NCI-H128 (cell line): ENCODE measurements at regions not wholly inside any gene's neighbourhood (a gene's known extent, or its start where the extent isn't known, plus 50 kb on each side); places are given as distances from the start of the nearest gene placed in this dataset.

Experiments used
- DNase-seq: peaks from one replicate; lab custom pipeline; 2025; ENCODE audit not compliant: unreplicated experiment; lab: John Stamatoyannopoulos, UW

DNA sequence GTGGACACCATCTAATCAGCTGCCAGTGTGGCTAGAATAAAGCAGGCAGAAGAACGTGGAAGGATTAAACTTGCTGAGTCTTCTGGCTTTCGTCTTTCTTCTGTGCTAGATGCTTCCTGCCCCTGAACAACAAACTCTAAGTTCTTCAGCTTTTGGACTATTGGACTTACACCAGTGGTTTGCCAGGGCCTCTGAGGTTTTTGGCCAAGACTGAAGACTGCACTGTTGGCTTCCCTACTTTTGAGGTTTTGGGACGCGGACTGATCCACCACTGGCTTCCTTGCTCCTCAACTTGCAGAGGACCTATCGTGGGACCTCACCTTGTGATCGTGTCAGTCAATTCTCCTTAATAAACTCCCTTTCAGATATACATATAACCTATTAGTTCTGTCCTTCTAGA lies 696.1 kb upstream of the NCAM2 start:
- no peak for DNase-seq

DNA sequence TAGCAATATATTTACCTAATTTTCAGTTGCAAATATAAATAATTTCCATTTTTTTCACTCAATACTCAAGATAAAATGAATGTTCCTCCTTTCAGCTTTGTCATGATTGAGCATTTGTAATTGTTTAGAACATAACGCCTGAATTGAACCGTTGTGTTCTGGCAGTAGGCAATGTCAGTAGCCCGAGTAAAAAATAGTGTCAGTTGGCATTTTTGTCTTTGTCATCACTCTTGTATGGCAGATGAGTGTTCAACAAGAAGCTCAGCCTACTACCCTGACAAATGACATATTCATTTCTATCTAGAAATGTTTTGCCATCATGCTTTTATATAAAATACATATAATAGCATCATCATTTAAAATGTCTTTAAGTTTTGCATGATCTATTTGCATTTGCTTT lies 691.4 kb upstream of the NCAM2 start:
- DNase-seq: no peak

DNA sequence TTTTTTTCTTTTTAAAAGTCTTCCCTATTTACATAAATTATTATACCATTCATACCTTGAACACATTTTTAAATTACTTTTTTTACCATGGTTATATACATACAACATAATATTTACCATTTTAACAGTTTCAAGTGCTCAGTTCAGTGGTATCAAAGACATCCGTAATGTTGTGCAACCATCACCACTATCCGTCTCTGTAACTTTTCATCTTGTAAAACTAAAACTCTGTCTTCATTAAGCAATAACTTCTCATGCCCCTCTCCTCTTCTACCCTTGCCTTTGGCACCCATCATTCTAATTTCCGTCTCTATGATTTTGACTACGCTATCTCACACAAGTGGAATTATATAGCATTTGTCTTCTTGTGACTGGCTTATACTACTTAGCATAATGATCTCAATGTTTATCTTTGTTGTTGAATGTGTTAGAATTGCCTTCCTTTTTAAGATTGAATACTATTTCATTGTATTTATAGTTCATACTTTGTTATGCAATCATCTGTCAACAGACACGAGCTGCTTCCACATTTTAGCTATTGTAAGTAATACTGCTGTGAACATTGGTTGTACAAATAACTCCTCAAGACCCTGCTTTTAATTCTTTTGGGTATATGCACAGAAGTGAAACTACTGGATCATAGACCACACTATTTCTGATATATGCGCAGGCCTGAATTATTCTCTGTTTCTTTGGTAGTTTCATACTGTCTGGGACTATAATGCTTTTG lies 689.5 kb upstream of the NCAM2 start:
- DNase-seq: no peak

GRCh38 chr21:20311234-20311787 lies 686.9 kb upstream of the NCAM2 start:
- DNase-seq: no peak

GRCh38 chr21:20313013-20313412 lies 685.2 kb upstream of the NCAM2 start:
- no peak for DNase-seq

DNA sequence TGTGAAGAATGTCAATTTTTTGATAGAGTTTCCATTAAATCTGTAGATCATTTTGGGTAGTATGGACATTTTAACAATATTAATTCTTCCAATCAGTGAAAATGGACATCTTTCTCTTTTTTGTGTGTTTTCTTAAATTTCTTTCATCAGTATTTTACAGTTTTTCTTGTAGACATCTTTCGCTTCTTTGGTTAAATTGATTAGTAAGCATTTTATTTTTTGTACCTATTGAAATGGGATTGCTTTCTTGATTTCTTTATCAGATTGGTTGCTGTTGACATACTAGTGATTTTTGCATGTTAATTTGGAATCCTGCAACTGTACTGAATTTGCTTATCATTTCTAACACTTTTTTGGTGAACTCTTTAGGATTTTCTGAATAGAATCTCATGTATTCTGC lies 683.2 kb upstream of the NCAM2 start:
- no peak for DNase-seq

DNA sequence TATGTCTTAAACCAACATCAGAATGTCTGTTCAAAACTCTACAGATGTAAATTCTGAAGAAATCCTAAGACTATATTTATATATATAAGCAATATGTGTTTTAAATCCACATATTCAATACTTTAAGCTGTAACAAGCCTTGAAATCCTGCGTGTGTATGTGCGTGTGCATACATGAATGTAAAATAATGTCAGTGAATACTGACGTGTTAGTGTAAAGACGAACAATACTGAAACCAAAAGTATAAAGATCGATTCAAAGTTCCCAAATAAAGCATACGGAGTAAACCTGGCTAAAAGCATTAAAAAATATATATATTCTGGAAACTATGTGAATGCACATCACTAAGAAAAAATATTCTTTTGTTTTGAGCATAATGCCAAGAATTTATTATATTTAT lies 668.6 kb upstream of the NCAM2 start:
- DNase-seq: no peak

- no peak for DNase-seq
Observed at GRCh38 chr21:20330652-20331051, 667.6 kb upstream of the NCAM2 start.

GRCh38 chr21:20334585-20334984 lies 663.6 kb upstream of the NCAM2 start:
- no peak for DNase-seq

- no peak for DNase-seq
Observed at GRCh38 chr21:20341431-20341830, 656.8 kb upstream of the NCAM2 start.

GRCh38 chr21:20343186-20343585 lies 655.0 kb upstream of the NCAM2 start:
- DNase-seq: no peak

- DNase-seq: no peak
Observed at GRCh38 chr21:20351138-20351537, 647.1 kb upstream of the NCAM2 start.

DNA sequence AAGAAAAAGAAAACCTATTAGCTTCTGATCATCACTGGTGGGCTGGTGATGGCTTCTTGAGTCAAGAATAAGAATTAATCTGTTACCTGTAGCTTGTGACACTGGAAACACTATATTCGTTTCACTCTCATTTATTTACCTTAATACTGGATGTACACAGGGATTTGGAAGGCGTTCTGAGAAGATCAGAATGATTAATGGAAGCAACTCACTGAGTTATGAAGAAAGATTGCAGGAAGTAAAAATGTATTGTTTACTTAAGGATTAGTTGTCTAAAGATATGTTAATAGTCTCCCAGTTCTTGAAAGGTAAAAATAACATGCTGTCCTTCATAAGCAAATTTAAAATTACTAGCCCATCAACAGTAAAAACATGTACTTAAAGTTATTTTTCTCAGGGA lies 644.9 kb upstream of the NCAM2 start:
- DNase-seq: no peak

DNA sequence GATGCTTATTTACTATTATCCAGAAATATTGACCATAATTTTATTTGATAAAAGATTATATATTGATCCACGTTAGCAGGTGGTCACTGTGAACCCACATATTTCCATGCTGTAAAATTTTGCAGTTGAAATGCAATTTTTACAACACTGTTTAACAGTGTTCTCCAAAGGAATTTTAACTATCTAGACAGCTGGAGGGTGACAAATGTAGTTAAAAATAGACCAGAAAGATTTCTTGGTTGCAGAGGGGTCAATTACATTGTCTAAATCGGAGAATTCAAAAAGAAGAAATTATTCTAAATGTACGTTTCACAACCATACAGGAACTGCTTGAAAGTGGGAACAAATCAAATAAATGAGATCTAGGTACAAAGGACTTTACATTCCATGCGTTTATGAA lies 625.2 kb upstream of the NCAM2 start:
- no peak for DNase-seq

DNA sequence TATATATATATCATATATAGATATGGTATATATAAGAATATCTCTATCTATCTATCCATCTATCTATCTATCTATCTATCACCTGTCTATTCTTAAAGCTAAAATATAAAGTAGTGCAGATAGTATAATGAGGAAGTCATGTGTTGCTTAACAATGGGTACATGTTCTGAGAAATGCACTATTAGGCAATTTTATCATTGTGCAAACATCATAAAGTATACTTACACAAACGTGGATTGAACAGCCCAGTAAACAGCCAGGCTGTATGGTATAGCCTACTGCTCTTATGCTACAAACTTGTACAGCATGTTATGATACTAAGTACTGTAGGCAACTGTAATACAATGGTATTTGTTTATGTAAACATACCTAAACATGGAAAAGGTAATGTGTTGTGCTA lies 621.0 kb upstream of the NCAM2 start:
- no peak for DNase-seq

GRCh38 chr21:20388400-20388799 lies 609.8 kb upstream of the NCAM2 start:
- no peak for DNase-seq

GRCh38 chr21:20396798-20397197 lies 601.4 kb upstream of the NCAM2 start:
- no peak for DNase-seq

GRCh38 chr21:20404915-20405314 lies 593.3 kb upstream of the NCAM2 start:
- DNase-seq: no peak

DNA sequence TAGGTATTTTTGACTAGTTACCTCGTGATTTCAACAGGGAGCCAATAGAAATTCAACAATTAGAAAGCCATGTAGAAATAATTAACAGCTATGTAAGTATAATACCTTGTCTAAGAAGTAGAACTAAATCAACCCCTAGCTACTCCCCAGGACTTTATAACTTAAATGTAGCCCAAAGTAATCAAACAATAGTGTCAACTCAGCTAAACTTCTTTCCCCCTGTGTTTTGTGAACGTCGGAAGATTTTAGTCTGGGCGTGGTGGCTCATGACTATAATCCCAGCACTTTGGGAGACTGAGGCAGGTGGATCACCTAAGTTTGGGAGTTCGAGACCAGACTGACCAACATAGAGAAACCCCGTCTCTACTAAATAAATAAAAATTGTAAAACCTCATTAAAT lies 579.9 kb upstream of the NCAM2 start:
- DNase-seq: no peak

DNA sequence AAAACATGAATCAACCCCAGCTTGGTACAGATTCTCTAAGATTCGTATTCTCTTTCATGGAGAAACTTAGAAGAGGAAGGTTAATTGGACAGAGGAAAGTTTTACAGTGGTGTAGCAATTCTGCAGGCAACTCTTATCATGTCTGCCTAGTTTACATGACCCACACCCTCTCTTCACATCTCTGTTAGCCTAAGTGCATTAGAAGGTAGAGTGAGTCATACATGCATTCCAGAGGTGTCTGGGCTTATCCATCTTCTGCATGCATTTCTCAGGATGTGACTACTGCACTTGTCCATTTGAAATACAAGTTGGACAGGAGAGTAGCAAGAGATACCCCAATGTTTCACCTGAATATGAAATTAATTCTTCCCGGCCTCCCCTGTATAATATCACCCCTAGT lies 578.4 kb upstream of the NCAM2 start:
- no peak for DNase-seq

DNA sequence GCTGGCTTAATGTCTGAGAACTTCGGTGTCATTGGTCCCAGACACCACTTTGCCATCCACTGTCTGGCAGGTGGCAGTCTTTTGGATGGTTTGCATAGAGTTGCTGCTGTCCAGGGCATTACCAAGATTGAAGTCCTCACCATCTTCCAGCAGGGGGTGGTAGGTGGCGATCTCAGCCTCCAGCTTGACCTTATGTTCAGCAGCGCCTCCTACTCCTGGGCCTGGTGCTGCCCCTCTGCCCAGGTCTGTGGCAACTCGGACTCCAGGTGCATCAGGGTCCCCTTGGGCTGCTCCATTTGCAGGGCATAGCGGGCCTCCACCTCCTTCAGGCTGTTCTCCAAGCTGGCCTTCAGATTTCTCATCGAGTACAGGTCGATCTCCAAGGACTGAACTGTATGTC lies 573.3 kb upstream of the NCAM2 start:
- DNase-seq: no peak

- DNase-seq: no peak
Observed at GRCh38 chr21:20425856-20426255, 572.4 kb upstream of the NCAM2 start.

DNA sequence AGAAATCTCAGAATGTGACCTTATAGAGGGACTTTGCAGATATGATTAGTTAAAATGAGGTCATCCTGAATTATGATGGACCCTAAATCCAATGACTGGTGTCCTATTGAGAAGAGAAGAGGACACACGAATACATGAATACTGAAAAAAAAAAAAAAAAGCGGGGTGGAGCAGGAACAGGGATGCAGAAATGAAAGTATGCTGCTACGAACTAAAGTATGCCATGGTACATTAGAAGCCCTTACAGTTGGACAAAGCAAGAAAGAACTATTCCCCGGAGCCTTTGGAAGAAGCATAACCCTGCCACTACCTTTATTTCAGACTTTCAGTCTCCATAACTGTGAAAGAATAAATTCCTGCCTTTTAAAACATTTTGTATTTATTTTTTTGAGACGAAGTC lies 557.9 kb upstream of the NCAM2 start:
- no peak for DNase-seq
